ENCODE measurements at regions not wholly inside any gene's neighbourhood (a gene's known extent, or its start where the extent isn't known, plus 50 kb on each side); places are given as distances from the start of the nearest gene placed in this dataset.

- Mint-ChIP-seq H3K27me3 (ENCODE audit: unreplicated experiment) (no peaks in the 10 kb centered on the region), H3K4me1 (ENCODE audit: unreplicated experiment) (no peaks in the 10 kb centered on the region), H3K9me3 (ENCODE audit: unreplicated experiment) (no peaks in the 10 kb centered on the region), H3K4me3 (ENCODE audit: unreplicated experiment) (no peak overlapping the region), H3K36me3 (ENCODE audit: low read depth, unreplicated experiment) (no peaks in the 10 kb centered on the region), H3K27ac (ENCODE audit: unreplicated experiment) (no peak overlapping the region)
- TF ChIP-seq CTCF (IDR thresholded peaks at IDR 0.05; ENCODE audit: unreplicated experiment), result no peak
- DNase-seq (ENCODE audit: low spot score), result no peak
Observed at GRCh38 chr7:10724449-10724848, 249.2 kb upstream of the PHF14 start.

- no peaks in the 10 kb centered on the region for H3K36me3 Mint-ChIP-seq (ENCODE audit: low read depth, unreplicated experiment)
- H3K27me3 Mint-ChIP-seq (ENCODE audit: unreplicated experiment), result no peaks in the 10 kb centered on the region
- H3K4me1 Mint-ChIP-seq (ENCODE audit: unreplicated experiment), result no peaks in the 10 kb centered on the region
- no peaks in the 10 kb centered on the region for H3K9me3 Mint-ChIP-seq (ENCODE audit: unreplicated experiment)
- no peak overlapping the region for H3K4me3 Mint-ChIP-seq (ENCODE audit: unreplicated experiment)
- no peak overlapping the region for H3K27ac Mint-ChIP-seq (ENCODE audit: unreplicated experiment)
- no peak for DNase-seq (ENCODE audit: low spot score)
- no peak for TF ChIP-seq CTCF (IDR thresholded peaks at IDR 0.05; ENCODE audit: unreplicated experiment)
Observed at GRCh38 chr7:10727636-10728035, 246.0 kb upstream of the PHF14 start.

- H3K36me3 Mint-ChIP-seq (ENCODE audit: low read depth, unreplicated experiment), result no peaks in the 10 kb centered on the region
- no peak for DNase-seq (ENCODE audit: low spot score)
- no peaks in the 10 kb centered on the region for H3K4me1 Mint-ChIP-seq (ENCODE audit: unreplicated experiment)
- no peak for TF ChIP-seq CTCF (IDR thresholded peaks at IDR 0.05; ENCODE audit: unreplicated experiment)
- H3K4me3 Mint-ChIP-seq (ENCODE audit: unreplicated experiment), result no peak overlapping the region
- no peak overlapping the region for H3K27ac Mint-ChIP-seq (ENCODE audit: unreplicated experiment)
- H3K9me3 Mint-ChIP-seq (ENCODE audit: unreplicated experiment), result no peaks in the 10 kb centered on the region
- H3K27me3 Mint-ChIP-seq (ENCODE audit: unreplicated experiment), result no peaks in the 10 kb centered on the region
Observed at GRCh38 chr7:10731253-10731773, 242.4 kb upstream of the PHF14 start.

GRCh38 chr7:10733747-10734146 lies 239.9 kb upstream of the PHF14 start:
- H3K27me3 Mint-ChIP-seq (ENCODE audit: unreplicated experiment), result no peaks in the 10 kb centered on the region
- TF ChIP-seq CTCF (IDR thresholded peaks at IDR 0.05; ENCODE audit: unreplicated experiment), result no peak

GRCh38 chr7:10734595-10734994 lies 239.1 kb upstream of the PHF14 start:
- no peaks in the 10 kb centered on the region for H3K4me1 Mint-ChIP-seq (ENCODE audit: unreplicated experiment)
- TF ChIP-seq CTCF (IDR thresholded peaks at IDR 0.05; ENCODE audit: unreplicated experiment), result no peak
- no peak for DNase-seq (ENCODE audit: low spot score)
- H3K27me3 Mint-ChIP-seq (ENCODE audit: unreplicated experiment), result no peaks in the 10 kb centered on the region
- H3K27ac Mint-ChIP-seq (ENCODE audit: unreplicated experiment), result no peak overlapping the region
- H3K4me3 Mint-ChIP-seq (ENCODE audit: unreplicated experiment), result no peak overlapping the region
- H3K36me3 Mint-ChIP-seq (ENCODE audit: low read depth, unreplicated experiment), result no peaks in the 10 kb centered on the region
- H3K9me3 Mint-ChIP-seq (ENCODE audit: unreplicated experiment), result no peaks in the 10 kb centered on the region

More at GRCh38 chr7:10733747-10734146, 239.9 kb upstream of the PHF14 start:
- Mint-ChIP-seq H3K4me3 (ENCODE audit: unreplicated experiment) (no peak overlapping the region), H3K4me1 (ENCODE audit: unreplicated experiment) (no peaks in the 10 kb centered on the region), H3K27ac (ENCODE audit: unreplicated experiment) (no peak overlapping the region), H3K36me3 (ENCODE audit: low read depth, unreplicated experiment) (no peaks in the 10 kb centered on the region), H3K9me3 (ENCODE audit: unreplicated experiment) (no peaks in the 10 kb centered on the region)
- no peak for DNase-seq (ENCODE audit: low spot score)

All from endothelial cell (in vitro differentiated cells).